ENCODE measurements at regions not wholly inside any gene's neighbourhood (a gene's known extent, or its start where the extent isn't known, plus 50 kb on each side); places are given as distances from the start of the nearest gene placed in this dataset.

DNA sequence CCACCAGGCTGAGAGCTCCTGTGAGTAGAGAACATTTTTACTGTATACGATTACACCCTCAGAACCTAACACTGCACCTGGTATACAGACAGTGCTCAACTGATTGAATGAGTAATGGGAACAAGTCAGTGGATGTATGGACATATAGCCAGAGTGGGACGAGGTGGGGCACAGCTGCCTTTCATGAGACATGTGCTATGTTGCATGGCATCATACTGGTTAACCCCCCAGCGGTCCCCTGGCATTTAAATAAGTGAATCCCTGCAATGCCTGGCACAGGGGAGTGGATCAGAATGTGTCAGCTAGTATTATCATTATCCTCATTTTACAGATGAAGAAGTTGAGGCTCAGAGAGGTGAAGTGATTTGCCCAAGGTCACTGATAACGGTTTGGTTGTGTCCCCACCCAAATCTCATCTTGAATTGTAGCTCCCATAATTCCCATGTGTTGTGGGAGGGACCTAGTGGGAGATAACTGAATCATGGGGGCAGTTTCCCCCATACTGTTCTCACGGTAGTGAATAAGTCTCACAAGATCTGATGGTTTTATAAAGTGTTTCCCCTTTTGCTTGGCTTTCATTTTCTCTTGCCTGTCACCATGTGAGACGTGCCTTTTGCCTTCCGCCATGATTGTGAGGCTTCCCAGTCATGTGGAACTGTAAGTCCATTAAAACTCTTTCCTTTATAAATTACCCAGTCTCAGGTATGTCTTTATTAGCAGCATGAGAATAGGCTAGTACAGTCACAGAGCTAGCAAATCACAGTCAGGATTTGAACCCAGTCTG is 56.0 kb upstream of the ATP2B2 start:
- no peak overlapping the region for H3K4me3 ChIP-seq (replicated peaks; ENCODE audit: low read depth, low read length)
- TF ChIP-seq, protein P1, sequence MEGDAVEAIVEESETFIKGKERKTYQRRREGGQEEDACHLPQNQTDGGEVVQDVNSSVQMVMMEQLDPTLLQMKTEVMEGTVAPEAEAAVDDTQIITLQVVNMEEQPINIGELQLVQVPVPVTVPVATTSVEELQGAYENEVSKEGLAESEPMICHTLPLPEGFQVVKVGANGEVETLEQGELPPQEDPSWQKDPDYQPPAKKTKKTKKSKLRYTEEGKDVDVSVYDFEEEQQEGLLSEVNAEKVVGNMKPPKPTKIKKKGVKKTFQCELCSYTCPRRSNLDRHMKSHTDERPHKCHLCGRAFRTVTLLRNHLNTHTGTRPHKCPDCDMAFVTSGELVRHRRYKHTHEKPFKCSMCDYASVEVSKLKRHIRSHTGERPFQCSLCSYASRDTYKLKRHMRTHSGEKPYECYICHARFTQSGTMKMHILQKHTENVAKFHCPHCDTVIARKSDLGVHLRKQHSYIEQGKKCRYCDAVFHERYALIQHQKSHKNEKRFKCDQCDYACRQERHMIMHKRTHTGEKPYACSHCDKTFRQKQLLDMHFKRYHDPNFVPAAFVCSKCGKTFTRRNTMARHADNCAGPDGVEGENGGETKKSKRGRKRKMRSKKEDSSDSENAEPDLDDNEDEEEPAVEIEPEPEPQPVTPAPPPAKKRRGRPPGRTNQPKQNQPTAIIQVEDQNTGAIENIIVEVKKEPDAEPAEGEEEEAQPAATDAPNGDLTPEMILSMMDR (IDR thresholded peaks at IDR 0.05; ENCODE audit: low read depth, low read length, missing control alignments): no peak
- DNase-seq (ENCODE audit: extremely low read depth, low read depth): no peak

DNA sequence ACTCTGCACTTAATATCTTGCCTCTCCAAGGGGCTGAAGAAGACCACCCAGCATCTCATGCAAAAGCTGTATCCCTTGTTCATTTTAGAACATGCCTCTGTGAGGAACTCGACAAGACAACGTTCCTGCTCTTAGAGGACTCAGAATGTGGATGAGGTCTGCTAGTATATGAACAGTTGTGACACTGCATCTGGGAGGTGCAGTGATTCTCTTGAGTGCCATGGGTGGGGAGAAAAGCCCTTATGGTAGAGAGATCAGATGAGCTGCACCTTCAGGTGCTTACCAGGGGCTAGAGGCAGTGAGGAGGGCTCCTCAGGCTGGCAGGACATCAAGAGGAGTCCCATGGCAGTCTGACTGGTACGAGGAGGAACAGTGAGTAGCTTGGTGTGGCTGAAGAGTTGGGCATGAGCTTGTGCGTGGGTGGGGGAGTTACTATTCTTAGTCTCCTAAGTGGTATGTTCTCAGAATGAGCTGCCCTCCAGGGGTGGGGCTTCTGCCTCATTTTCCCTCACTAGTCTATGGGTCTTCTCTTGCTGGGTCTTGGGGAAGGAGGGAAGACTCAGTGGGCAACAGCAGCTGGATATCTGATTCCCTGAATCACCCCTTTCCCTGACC is 56.7 kb upstream of the ATP2B2 start:
- no peak for DNase-seq (ENCODE audit: extremely low read depth, low read depth)
- H3K4me3 ChIP-seq (replicated peaks; ENCODE audit: low read depth, low read length): no peak overlapping the region
- TF ChIP-seq, protein P1 (IDR thresholded peaks at IDR 0.05; ENCODE audit: low read depth, low read length, missing control alignments): no peak

DNA sequence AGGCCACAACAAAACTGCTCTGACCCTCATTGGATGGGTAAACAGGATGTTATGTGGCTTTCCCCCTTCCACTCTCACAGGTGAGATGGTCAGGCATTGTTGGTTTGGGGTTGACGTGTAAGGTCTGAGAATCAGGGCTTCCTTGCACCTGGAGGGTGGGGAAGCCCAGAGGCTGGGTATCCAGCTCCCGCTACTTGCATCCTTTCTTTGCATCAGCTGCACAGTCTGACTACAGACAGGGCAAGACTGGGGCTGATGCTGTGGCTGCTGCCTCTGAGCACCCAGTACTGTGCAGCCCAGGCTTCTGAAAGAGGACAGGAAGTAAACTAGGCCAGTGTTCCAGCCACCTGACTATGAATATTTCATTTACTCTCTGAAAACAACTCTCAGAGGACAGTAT is 58.0 kb upstream of the ATP2B2 start:
- TF ChIP-seq, protein P1 (IDR thresholded peaks at IDR 0.05; ENCODE audit: low read depth, low read length, missing control alignments): no peak

DNA sequence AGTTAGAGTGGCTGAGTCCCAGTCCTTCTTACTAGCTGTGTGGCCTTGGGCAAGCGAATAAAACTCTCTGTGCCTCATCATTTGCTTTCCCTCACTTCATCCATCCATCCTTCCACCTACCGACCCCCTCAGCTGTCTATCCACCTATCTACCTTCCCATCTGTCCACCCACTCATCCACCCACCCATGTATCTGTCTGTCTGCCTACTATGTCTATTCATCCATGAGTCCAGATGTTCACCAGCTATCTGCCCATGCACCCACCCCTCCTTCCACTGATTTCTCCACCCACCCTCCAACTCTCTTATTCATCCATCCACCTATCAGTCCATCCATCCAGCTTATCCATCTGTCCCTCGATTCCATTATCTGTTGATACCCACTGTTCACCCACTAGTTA is 60.4 kb upstream of the ATP2B2 start:
- DNase-seq (ENCODE audit: extremely low read depth, low read depth): no peak

More for the DNA sequence above, 58.0 kb upstream of the ATP2B2 start:
- no peak for DNase-seq (ENCODE audit: extremely low read depth, low read depth)
- H3K4me3 ChIP-seq (replicated peaks; ENCODE audit: low read depth, low read length): no peak overlapping the region

DNA sequence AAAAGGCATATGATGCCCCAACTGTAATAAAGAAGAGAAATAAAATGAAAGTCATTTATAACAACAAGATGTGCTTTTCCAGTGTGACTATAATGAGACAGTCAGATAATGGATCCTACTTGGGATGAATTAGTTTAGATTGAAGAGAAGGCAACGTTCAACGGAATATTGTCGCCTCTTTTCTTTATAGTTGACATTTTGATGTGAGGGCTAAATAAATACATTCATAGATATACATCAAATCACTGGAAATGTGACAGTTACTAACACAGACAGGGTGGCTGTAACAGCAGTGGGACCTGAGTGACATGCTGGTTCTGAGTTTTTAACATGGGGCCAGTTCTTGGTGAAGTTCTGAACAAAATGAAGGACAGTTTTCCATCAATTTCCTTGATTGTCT is 61.1 kb upstream of the ATP2B2 start:
- TF ChIP-seq, protein P1 (IDR thresholded peaks at IDR 0.05; ENCODE audit: low read depth, low read length, missing control alignments): no peak
- H3K4me3 ChIP-seq (replicated peaks; ENCODE audit: low read depth, low read length): no peak overlapping the region
- no peak for DNase-seq (ENCODE audit: extremely low read depth, low read depth)

More for the DNA sequence above, 60.4 kb upstream of the ATP2B2 start:
- H3K4me3 ChIP-seq (replicated peaks; ENCODE audit: low read depth, low read length): no peak overlapping the region
- TF ChIP-seq, protein P1 (IDR thresholded peaks at IDR 0.05; ENCODE audit: low read depth, low read length, missing control alignments): no peak

DNA sequence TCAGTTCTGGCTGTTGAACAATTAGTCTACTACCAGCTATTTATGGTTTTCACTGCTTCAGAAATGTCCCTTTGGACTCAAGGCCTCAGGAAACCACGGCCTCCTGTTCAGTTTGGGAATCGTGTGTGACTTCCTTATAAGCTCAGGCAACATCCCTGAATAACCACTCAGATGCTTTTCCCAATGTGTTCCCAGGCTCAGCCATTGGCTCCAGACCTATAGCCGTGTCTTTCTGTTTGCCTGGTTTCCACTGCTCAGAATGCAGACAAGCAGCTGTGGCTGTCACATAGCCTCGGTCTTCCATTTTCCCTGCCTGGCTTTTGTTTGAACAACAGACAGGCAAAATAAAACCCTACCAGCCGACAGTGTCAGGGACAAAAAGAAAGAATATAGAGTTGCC is 63.2 kb upstream of the ATP2B2 start:
- DNase-seq (ENCODE audit: extremely low read depth, low read depth): no peak
- TF ChIP-seq, protein P1 (IDR thresholded peaks at IDR 0.05; ENCODE audit: low read depth, low read length, missing control alignments): no peak
- no peak overlapping the region for H3K4me3 ChIP-seq (replicated peaks; ENCODE audit: low read depth, low read length)

All from HFF-Myc (cell line).